HepG2 (cell line): ENCODE measurements at regions not wholly inside any gene's neighbourhood (a gene's known extent, or its start where the extent isn't known, plus 50 kb on each side); places are given as distances from the start of the nearest gene placed in this dataset.

ENCODE experiments used
- ATAC-seq: fragments of 200-7000 bp; cut with Tn5 transposase; 3 replicates; pipeline ENCODE4 v1.9.1; 2020; ENCODE audit warnings: mild to moderate bottlenecking, moderate library complexity
- BruUV-seq: library from RNA; stranded (reverse); fragments of 400-500 nt; replicated peaks from 2 replicates; lab custom pipeline; 2021; lab: Mats Ljungman, UMichigan
- CTCF ChIA-PET: fragments of 300-600 bp; formaldehyde crosslinking; extraction: SDS; loops from one replicate; lab custom pipeline; 2021; ENCODE audit warnings: low total read pairs, inconsistent platforms, low intra/inter-chr PET ratio; lab: Yijun Ruan, JAX
- POLR2A ChIA-PET: fragments of 350-600 bp; sonication (Branson Sonifier 250); formaldehyde crosslinking; loops from one replicate; lab custom pipeline; 2020; ENCODE audit warnings: antibody characterized with exemption, inconsistent platforms; lab: Yijun Ruan, JAX
- DNase-seq: peaks from one replicate; pipeline ENCODE4 v3.0.0-alpha.2; 2015; ENCODE audit warnings: low spot score
- FAIRE-seq: peaks from 3 replicates; lab custom pipeline; 2011; peaks lifted over from hg19 to GRCh38; lab: Jason Lieb, UNC
- H2AFZ ChIP-seq: one replicate; pipeline ENCODE4 v1.6.1; 2011; ENCODE audit warnings: low read length, inconsistent platforms
- H3K27ac ChIP-seq: fragments of 300-600 bp; 3 replicates; pipeline ENCODE4 v1.8.0; 2011; ENCODE audit warnings: mixed run types, mild to moderate bottlenecking, mixed read lengths, low read length, inconsistent platforms; ENCODE audit not compliant: insufficient read depth; ENCODE audit errors: extremely low read length
- H3K27me3 ChIP-seq, 2 experiments: fragments of 200-600 bp in 1 of 2; 2 replicates in 1 of 2; 3 replicates in 1 of 2; pipeline versions ENCODE4 v1.6.0 to v1.8.0; 2011; ENCODE audit warnings: low read length in 2 of 2, mild to moderate bottlenecking in 2 of 2, moderate library complexity in 2 of 2, inconsistent platforms in 1 of 2; ENCODE audit not compliant: insufficient read depth in 2 of 2, control insufficient read depth in 1 of 2
- H3K36me3 ChIP-seq, 2 experiments: fragments of 200-600 bp in 1 of 2; replicated peaks in 1 of 2; 2 replicates in 1 of 2; 3 replicates in 1 of 2; pipeline versions ENCODE4 v1.5.1 to v1.8.0; 2011; ENCODE audit warnings: low read length in 2 of 2, inconsistent platforms in 1 of 2; ENCODE audit not compliant: insufficient read depth in 2 of 2, control insufficient read depth in 1 of 2
- H3K4me1 ChIP-seq: 2 replicates; pipeline ENCODE4 v1.5.1; 2012; ENCODE audit warnings: low read length, inconsistent platforms; ENCODE audit not compliant: insufficient read depth
- H3K4me2 ChIP-seq: 2 replicates; pipeline ENCODE4 v1.6.0; 2011; ENCODE audit warnings: low read depth, low read length, inconsistent platforms
- H3K4me3 ChIP-seq, 3 experiments: fragments of 200-600 bp in 1 of 3; sonication (generic), shearing (Covaris generic) in 1 of 3; replicated peaks in 1 of 3; 2 replicates each; pipeline ENCODE4 v1.5.1; 2011 to 2016; ENCODE audit warnings: low read length in 3 of 3, inconsistent platforms in 2 of 3, low read depth in 2 of 3, mild to moderate bottlenecking in 2 of 3, control low read depth in 1 of 3, mixed read lengths in 1 of 3; ENCODE audit not compliant: insufficient read depth in 1 of 3
- H3K79me2 ChIP-seq: one replicate; pipeline ENCODE4 v1.6.1; 2011; ENCODE audit warnings: low read length, inconsistent platforms; ENCODE audit not compliant: insufficient read depth
- H3K9ac ChIP-seq: 2 replicates; pipeline ENCODE4 v1.6.0; 2011; ENCODE audit warnings: mild to moderate bottlenecking, low read depth, low read length, inconsistent platforms; ENCODE audit not compliant: insufficient read depth
- H3K9me3 ChIP-seq: 2 replicates; pipeline ENCODE4 v1.5.1; 2012; ENCODE audit warnings: mild to moderate bottlenecking, low read length
- H4K20me1 ChIP-seq: 2 replicates; pipeline ENCODE4 v1.6.0; 2011; ENCODE audit warnings: inconsistent platforms, mild to moderate bottlenecking, low read length, moderate library complexity; ENCODE audit not compliant: insufficient read depth
- CCAR2 ChIP-seq: fragments of 200-400 bp; formaldehyde crosslinking; optimal IDR thresholded peaks from 2 replicates; pipeline ENCODE3; 2018; ENCODE audit warnings: low read depth, mild to moderate bottlenecking, low read length, moderate library complexity
- GZF1 ChIP-seq: sonication (generic); formaldehyde crosslinking; IDR thresholded peaks from 2 replicates; pipeline ENCODE4 v1.5.1; 2020; ENCODE audit warnings: mild to moderate bottlenecking, missing genetic modification reagents
- HOXA7 ChIP-seq: sonication (generic); formaldehyde crosslinking; IDR thresholded peaks from 2 replicates; pipeline ENCODE4 v1.8.1; 2022; ENCODE audit warnings: mild to moderate bottlenecking, missing genetic modification reagents, moderate library complexity
- MLLT10 ChIP-seq: sonication (generic); formaldehyde crosslinking; IDR thresholded peaks from 2 replicates; pipeline ENCODE4 v1.4.0; 2020; ENCODE audit warnings: missing genetic modification reagents
- PLRG1 ChIP-seq: fragments of 450-650 bp; conservative IDR thresholded peaks from 2 replicates; pipeline ENCODE4 v1.6.1; 2016
- RCOR2 ChIP-seq: IDR thresholded peaks from 2 replicates; pipeline ENCODE4 v1.6.1; 2016; ENCODE audit warnings: missing biosample characterization, missing genetic modification reagents
- SIN3B ChIP-seq: fragments of 150-350 bp; IDR thresholded peaks from 2 replicates; pipeline ENCODE4 v1.6.1; 2014; ENCODE audit warnings: low read length
- SMARCC2 ChIP-seq: fragments of 450-650 bp; IDR thresholded peaks from 2 replicates; pipeline ENCODE4 v1.6.1; 2017; ENCODE audit warnings: antibody characterized with exemption, mild to moderate bottlenecking
- SRF ChIP-seq: IDR thresholded peaks from 2 replicates; pipeline ENCODE4 v1.6.1; 2011; ENCODE audit warnings: mild to moderate bottlenecking, low read depth, low read length, moderate library complexity
- THAP8 ChIP-seq: sonication (generic); formaldehyde crosslinking; IDR thresholded peaks from 2 replicates; pipeline ENCODE4 v1.5.1; 2020; ENCODE audit warnings: missing genetic modification reagents, mild to moderate bottlenecking, borderline replicate concordance
- XRCC5 ChIP-seq: fragments of 200-400 bp; formaldehyde crosslinking; optimal IDR thresholded peaks from 2 replicates; pipeline ENCODE3; 2017; ENCODE audit warnings: mild to moderate bottlenecking, low read length
- ZFP36L2 ChIP-seq: sonication (generic); formaldehyde crosslinking; IDR thresholded peaks from 2 replicates; pipeline ENCODE4 v1.4.0; 2020; ENCODE audit warnings: missing genetic modification reagents
- ZNF430 ChIP-seq: sonication (generic); formaldehyde crosslinking; IDR thresholded peaks from 2 replicates; pipeline ENCODE4 v1.9.0; 2021; ENCODE audit warnings: mild to moderate bottlenecking, missing genetic modification reagents
- WGBS: methylation state at CpG from one replicate; pipeline ENCODE4 v1.1.6; 2017; ENCODE audit warnings: low lambda C conversion rate; 5-methylcytosine and 5-hydroxymethylcytosine counted together
- in situ Hi-C: cut with HindIII; loops from 2 replicates; pipeline ENCODE4 v1.10.0; 2017; ENCODE audit warnings: low pct_unique_long_range_greater_than_20kb; ENCODE audit not compliant: extremely low pct_ligation_motif_present
- intact Hi-C: fragments of 100-400 bp; cut with micrococcal nuclease; formaldehyde crosslinking; loops from one replicate; pipeline ENCODE4 v1.10.0; 2022; ENCODE audit not compliant: unreplicated experiment
- TF ChIP-seq, protein P1 (sequence below): sonication (generic); formaldehyde crosslinking; IDR thresholded peaks from 2 replicates; pipeline ENCODE4 v1.9.0; 2022; ENCODE audit warnings: missing genetic modification reagents, mild to moderate bottlenecking, borderline replicate concordance
- TF ChIP-seq, protein P2 (sequence below): sonication (generic); formaldehyde crosslinking; IDR thresholded peaks from 2 replicates; pipeline ENCODE4 v1.4.0; 2020; ENCODE audit warnings: mild to moderate bottlenecking, missing genetic modification reagents
- TF ChIP-seq, protein P3 (sequence below): sonication (generic); formaldehyde crosslinking; IDR thresholded peaks from 2 replicates; pipeline ENCODE4 v1.5.1; 2020; ENCODE audit warnings: mild to moderate bottlenecking, missing genetic modification reagents, borderline replicate concordance

GRCh38 chr10:47109906-47110305 lies 190.1 kb upstream of the GDF10 start:
- TF ChIP-seq MLLT10 (CRISPR knock-in tag) (no peak), THAP8 (no peak), SMARCC2 (no peak), CCAR2 (no peak), SRF (no peak), ZNF430 (CRISPR knock-in tag) (no peak), RCOR2 (CRISPR knock-in tag) (no peak), HOXA7 (CRISPR knock-in tag) (no peak), PLRG1 (no peak), XRCC5 (no peak), SIN3B (no peak), GZF1 (CRISPR knock-in tag) (no peak), ZFP36L2 (CRISPR knock-in tag) (no peak)
- TF ChIP-seq, protein P1, sequence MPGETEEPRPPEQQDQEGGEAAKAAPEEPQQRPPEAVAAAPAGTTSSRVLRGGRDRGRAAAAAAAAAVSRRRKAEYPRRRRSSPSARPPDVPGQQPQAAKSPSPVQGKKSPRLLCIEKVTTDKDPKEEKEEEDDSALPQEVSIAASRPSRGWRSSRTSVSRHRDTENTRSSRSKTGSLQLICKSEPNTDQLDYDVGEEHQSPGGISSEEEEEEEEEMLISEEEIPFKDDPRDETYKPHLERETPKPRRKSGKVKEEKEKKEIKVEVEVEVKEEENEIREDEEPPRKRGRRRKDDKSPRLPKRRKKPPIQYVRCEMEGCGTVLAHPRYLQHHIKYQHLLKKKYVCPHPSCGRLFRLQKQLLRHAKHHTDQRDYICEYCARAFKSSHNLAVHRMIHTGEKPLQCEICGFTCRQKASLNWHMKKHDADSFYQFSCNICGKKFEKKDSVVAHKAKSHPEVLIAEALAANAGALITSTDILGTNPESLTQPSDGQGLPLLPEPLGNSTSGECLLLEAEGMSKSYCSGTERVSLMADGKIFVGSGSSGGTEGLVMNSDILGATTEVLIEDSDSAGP (CRISPR knock-in tag): no peak
- TF ChIP-seq, protein P2, sequence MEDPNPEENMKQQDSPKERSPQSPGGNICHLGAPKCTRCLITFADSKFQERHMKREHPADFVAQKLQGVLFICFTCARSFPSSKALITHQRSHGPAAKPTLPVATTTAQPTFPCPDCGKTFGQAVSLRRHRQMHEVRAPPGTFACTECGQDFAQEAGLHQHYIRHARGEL (CRISPR knock-in tag): no peak
- TF ChIP-seq, protein P3, sequence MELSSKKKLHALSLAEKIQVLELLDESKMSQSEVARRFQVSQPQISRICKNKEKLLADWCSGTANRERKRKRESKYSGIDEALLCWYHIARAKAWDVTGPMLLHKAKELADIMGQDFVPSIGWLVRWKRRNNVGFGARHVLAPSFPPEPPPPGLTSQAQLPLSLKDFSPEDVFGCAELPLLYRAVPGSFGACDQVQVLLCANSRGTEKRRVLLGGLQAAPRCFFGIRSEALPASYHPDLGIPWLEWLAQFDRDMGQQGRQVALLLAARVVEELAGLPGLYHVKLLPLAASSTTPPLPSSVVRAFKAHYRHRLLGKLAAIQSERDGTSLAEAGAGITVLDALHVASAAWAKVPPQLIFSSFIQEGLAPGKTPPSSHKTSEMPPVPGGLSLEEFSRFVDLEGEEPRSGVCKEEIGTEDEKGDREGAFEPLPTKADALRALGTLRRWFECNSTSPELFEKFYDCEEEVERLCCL (CRISPR knock-in tag): no peak
- TF ChIP-seq, all 625 proteins: peak for 0
- no peaks in the 10 kb centered on the region for H3K4me1 ChIP-seq
- DNase-seq (no peak), FAIRE-seq (no peak), ATAC-seq (no peak)
- peaks cover 2 to 20% of the 10 kb centered on the region in 2 experiments; a peak in 3 of 5 replicates for H3K27me3 ChIP-seq
- H3K79me2 ChIP-seq: no peaks in the 10 kb centered on the region
- no TSS peak for BruUV-seq
- no peak overlapping the region for H3K4me2 ChIP-seq
- no peaks in the 10 kb centered on the region for H3K9me3 ChIP-seq
- H3K9ac ChIP-seq: no peak overlapping the region
- POLR2A ChIA-PET: no interaction called here
- CTCF ChIA-PET: no interaction called here
- no peaks in the 10 kb centered on the region for H4K20me1 ChIP-seq
- in situ Hi-C loops (no loop called here), intact Hi-C loops (no loop called here)
- 0% methylated on average over 2 of the region's 2 CpGs for WGBS
- H3K4me3 ChIP-seq: no peak overlapping the region
- H2AFZ ChIP-seq: no peak overlapping the region
- H3K27ac ChIP-seq: no peak overlapping the region
- no peaks in the 10 kb centered on the region for H3K36me3 ChIP-seq
